Dedifferentiated amniotic fluid mesenchymal stem cell (primary cell): ENCODE measurements at regions not wholly inside any gene's neighbourhood (a gene's known extent, or its start where the extent isn't known, plus 50 kb on each side); places are given as distances from the start of the nearest gene placed in this dataset.

Experiments
- DNase-seq: peaks from one replicate; pipeline ENCODE4 v3.0.0-alpha.2; 2016; ENCODE audit errors: extremely low spot score

DNA sequence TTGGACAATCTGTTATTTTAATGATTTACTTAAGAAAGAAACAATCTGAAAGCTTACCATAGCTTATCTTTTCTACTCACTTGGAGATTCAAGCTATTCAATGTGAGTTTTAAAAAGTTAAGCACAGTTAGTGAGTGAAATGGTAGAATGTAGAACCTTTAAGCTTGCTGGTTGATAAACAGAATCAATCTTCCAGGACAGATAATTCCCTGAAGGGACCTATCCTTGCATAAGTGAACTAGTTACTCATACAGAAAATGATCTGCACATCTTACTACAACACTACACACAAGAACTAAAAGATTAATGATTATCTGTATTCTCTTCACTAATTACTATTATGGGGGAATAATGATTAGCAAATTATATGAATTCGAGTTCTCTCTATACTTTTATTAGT, 165.6 kb downstream of the PALM2AKAP2 start:
- DNase-seq: no peak

DNA sequence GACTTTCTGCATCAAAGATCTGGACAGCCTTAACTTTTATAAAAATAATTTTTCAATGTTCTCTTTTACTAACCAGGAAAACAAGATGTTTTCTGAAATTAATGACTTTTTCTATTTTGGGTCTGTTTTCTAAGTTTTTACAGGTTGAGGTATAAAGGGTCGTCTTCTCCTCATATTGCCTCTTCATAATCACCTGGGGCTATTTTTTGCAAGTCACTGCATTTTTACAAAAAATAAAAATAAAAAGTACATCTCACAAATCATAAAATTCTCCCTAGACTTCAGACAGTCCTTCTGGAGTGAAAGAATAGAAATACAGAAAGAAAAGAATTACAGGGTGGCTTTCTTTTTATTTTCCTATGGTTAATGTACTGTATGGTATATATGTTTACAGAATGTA, 168.5 kb downstream of the PALM2AKAP2 start:
- DNase-seq: no peak

DNA sequence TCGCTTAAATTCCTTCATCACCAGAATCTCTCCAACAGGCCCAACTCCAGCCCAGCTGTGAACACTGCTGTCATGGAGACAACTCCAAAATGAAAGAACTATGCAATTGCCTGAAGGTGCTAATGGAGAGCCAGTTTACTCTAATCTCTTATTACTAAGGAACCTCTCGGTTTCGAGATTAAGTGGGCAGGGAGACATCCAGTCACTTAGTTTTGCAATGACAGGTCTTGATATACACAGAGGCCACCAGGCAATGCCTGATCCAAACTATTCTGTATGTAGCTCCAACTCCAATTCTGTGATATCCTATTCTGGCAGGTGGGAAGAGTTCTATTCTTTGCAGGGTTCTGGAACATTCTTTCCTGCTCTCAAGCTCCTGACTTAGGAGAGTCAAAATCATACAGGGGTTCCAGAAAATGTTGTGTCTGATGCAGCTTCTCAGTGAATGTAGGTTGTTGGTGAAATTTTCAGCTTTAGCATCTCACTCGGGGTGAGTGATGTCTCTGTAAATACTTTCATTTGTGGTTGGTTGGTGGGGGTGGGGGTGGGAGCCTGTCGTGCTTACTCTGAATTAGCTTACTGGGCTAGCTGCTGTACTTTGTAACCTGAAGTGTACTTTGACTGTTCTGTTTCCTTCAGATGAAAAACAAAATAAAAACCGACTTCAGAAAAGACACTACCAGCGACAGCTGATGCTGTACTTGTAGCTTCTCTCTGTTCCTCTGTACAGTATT, 170.9 kb downstream of the PALM2AKAP2 start:
- DNase-seq: no peak

DNA sequence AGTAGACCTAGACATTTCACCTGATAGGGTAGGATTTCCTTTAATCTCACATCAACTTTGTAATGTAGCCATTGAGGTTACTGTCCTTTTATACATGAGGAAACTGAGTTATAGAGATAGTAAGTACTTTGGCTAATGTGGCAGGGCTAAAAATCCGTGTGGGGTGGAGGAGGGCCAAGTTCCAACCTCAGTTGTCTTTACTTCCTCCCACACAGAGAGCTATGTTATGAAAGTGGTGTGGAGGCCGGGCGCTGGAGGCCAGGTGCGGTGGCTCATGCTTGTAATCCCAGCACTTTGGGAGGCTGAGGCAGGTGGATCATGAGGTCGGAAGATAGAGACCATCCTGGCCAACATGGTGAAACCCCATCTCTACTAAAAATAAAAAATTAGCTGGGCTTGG, 173.3 kb downstream of the PALM2AKAP2 start:
- DNase-seq: no peak

DNA sequence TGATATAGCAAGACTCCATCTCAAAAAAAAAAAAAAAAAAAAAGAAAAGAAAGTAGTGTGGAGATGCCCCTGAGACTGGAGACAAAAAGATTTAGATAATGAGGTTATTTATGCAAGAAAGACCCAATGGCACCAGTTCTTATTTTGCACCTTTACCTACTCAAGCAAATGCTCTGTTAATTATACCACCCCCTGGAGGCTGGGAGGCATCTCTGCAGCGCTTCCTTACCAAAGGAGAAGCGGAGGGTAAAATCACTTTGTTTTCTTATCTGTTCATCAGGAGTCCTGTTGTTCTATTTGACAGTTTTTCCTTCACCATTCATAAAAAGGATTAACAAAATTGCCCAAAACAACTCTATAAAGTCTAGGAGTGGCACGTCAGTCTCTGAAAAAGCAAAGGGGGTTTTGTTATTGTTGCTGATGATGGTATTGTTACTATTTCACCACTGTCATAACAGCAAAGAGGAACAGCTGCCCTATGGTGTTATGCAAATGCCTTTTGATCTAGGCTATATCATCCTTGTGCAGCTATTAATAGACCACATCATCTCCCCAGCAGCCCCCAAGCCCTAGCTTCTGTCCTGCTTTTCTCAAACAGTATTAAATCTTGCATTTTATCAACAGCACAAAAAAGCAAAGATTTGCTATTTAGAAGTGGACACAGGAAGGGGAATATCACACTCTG, 174.0 kb downstream of the PALM2AKAP2 start:
- no peak for DNase-seq

DNA sequence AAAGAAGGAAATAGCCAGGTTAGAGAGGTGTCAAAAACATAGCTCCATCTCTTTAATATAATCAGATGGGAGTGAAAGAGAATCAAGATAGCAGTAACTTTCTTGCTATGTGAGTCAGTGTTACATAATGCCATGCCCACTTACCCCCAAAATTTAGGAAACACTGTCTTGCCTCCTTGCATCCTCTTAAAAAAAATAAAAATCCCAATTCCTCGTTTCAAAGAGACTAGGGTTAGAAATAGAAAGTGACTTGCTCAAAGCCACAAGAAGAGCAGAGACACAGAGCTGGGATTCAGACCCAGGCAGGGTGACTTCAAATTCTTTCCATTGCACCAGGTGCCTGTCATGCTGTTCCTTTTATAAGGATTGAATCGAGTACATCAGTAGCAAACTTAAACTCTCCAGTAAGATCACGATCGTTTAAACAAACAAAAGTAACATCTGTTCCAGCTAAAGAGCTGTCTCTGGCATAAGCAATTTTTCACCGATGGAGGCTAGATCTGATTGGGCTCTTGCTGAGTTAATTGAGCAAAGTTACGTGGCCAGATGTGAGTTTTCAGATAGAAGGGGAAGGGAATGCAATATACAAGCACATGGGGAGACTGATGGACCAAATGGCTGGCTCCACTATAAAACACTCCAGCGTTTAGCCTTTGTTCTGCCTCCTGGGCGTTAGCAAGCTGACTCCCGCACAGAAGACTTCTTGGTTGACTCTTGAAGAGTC, 176.9 kb downstream of the PALM2AKAP2 start:
- DNase-seq: no peak

DNA sequence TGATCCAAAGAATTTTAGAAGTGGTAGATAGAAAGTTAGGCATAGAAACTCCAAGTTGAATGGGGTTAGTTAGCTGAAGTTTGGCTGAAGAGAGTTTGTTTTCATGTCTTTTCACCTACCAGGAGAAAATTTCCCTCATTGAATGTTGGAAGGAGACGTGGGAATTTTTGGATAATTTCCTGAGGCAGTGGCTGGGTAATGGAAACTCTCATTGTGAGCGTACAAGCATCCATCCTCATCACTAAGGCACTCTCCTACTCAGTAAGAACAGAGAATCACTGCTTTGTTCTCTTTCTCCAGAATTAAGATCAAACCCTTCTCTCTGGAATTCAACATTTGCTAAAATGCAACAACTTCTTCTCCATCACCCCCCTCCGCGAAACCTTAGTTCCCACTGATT, 179.7 kb downstream of the PALM2AKAP2 start:
- DNase-seq: no peak

DNA sequence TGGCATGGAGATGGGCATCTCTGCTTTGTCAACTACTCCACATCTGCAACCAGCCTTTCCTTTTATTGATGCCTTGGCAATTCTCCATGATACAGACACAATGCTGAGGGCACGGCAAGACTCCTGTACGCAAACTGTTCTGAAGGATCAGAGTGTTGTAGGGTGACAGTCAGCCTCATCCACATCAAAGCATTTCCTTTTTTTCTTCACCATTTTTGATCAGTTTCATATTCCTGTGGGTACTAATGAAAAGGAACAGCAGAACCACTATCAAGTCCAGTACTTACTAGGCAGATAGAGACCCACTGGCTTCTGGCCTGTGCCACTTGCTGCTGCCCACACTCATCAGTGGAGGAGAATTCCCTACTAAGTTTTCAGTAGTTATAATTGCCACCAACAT, 181.6 kb downstream of the PALM2AKAP2 start:
- DNase-seq: no peak

DNA sequence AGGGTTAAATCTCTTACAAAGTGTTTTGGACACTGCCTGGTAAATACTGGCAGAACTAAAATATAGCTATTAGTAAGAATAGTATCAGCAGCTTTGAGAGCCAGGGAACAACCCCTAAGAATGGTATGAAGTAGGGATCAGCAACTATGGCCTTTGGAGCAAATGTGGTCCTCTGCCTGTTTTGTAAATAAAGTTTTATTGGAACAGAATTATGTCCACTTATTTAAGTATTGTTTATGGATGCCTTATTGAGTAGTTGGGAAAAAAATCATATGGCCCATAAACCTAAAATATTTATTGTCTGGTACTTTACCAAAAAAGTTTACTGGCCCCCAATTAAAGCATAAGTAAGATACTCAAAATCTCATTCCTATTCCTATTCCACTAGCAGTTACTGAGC, 182.2 kb downstream of the PALM2AKAP2 start:
- DNase-seq: no peak

DNA sequence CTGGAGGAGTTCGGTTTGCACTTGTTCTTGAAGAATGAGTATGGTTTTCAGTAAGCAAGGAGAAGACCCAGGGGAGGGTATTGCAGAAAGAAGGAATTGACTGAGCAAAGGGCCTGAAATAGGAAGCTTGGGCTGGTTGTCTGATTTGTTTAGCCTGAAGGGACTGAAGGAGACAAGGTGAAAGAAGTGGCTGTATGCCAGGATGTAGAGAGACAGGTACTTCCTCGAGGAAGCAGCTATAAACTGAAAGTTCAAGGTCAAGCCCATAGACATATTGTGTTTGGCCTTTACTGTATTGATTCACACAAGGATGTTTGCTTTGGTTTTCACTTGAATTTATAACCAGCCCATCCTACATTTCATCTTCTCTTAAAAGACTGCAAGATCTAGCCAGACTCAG, 183.1 kb downstream of the PALM2AKAP2 start:
- DNase-seq: no peak

DNA sequence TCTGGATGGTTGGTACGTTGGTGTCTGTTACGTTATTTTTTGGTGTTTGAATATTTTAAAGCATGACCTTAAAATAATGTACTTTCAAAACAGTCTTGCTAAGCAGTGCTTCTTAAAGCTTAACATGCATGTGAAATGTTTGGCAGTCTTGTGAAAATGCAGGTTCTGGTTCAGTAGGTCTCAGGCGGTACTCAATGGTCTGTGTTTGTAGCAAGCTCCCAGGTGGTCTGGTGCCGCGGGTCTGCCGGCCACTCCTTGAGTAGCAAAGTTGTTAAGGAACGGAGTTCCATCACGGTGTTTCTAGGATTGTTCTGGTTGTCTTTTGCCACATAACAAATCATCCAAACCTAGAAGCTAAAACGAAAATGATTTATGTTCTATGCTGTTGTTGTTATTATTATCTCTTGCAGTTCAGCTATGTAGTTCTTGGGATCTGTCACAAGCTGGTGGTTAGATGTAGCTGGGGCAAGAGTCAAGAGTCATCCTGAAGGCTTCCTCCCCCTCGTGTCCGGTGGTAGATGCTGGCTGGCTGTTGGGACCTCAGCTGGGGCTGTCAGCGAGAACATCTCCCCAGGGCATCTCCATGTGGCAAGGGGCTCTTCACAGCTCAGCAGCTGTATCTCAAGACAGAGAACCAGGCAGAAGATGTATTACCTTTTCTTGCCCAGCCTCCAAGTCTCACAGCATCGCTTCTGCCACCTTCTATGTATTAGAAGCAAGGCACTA, 186.8 kb downstream of the PALM2AKAP2 start:
- DNase-seq: no peak

DNA sequence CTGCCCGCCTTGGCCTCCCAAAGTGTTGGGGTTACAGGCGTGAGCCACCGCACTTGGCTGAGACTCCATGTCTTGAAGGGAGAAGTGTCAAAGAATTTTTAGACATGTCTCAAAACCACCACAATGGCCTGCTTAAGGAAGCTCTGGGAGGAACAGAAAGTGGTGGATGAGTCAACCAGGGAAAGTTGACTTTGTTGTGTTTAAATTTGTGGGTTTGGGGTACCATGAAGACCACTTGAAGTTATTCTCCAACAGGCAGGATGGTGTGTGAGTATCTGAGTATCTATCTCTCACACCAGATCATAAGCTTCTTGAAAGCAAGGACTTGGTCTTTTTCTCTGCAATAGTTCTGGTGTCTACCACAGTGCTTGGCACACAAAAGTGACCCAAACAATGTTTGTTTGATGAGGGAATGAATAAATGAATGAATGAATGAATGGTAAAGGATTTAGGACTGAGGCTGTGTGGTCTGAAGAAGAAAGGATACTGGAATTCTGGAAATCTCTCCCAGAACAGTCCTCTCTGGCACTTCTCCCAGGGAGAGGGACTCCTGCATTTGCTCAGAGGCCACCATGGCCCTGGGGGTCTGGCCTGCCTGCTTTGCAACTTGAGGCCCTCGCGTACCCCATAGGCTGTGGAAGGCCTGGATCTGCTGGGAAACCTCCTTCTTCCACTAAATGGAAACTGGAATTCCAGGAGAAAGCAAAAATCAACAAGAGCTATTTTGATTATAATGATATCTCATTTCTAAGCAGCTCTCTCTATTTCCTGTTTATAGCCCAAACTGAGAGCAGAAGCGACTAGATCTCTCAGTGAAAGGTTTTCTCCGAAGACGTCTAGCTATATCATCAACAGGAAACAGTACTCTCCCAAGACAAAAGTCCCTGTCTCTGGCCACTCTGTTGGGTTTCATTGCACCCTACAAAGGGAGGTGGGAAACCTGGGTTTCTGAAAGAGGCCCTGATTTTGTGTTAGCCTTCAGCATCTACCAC, 187.9 kb downstream of the PALM2AKAP2 start:
- DNase-seq: no peak

DNA sequence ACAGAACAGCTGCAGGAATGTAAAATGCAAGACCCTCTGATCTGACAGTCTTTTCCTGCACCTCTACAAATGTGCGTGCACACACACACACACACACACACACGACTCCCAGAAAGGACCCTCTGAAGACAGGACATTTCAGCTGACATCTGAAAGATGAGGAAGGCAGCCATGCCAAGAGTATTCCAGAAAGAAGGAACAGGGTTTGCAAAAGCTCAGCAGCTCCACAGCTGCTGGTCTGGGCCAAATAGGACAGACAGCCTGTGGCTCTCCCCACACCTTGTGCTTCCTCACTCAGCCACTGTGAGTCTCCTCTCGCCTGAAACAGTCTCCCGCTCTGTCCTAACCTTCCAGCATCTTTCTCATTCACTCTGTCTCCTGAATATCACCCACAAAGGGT, 189.0 kb downstream of the PALM2AKAP2 start:
- DNase-seq: no peak

DNA sequence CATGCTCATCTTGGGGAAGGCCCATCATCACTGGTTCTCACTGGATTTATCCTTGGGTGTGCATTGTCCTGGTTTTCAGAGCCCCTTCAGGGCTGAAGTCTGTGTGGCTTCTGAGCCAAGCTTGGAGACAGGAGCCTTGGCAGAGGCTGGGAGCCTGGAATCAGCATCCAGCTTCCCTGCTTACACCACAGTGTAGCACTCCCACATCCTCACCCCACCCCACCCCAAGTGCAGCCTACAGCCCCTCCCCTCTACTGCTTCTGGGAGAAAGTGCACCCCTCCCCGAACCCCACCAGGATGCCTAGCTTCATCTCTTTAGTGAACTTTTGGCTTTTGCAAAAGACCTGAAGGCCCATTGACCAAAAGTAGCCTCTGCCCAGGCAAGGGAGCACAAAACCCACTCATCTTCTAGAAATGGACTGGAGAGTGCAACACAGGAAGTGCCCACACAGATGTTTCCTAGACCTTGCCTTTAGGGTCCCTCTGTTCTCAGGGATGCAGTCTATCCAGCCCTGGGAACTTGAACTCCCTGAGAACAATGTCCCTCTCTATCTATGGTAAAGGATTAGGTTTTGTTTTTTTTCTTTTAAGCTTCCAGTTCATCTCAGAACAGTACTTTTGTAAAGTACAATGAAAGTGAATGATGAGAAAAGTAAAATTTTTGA, 189.7 kb downstream of the PALM2AKAP2 start:
- DNase-seq: no peak

DNA sequence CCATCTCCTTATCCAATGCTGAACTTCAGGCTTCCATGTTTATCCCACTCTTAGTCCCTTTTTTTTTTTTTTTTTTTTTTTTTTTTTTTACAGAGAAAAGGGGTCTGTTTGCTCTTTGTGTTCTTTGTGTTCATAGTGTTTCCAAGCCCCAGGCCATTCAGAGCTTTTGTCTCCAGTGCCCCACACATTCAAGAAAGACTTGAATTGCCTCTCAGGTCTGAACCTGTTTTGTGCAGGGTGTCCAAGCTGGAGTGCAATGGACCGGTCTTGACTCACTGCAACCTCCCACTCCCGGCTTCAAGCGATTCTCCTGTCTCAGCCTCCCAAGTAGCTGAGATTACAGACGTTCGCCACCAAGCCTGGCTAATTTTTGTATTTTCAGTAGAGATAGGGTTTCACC, 191.2 kb downstream of the PALM2AKAP2 start:
- no peak for DNase-seq

DNA sequence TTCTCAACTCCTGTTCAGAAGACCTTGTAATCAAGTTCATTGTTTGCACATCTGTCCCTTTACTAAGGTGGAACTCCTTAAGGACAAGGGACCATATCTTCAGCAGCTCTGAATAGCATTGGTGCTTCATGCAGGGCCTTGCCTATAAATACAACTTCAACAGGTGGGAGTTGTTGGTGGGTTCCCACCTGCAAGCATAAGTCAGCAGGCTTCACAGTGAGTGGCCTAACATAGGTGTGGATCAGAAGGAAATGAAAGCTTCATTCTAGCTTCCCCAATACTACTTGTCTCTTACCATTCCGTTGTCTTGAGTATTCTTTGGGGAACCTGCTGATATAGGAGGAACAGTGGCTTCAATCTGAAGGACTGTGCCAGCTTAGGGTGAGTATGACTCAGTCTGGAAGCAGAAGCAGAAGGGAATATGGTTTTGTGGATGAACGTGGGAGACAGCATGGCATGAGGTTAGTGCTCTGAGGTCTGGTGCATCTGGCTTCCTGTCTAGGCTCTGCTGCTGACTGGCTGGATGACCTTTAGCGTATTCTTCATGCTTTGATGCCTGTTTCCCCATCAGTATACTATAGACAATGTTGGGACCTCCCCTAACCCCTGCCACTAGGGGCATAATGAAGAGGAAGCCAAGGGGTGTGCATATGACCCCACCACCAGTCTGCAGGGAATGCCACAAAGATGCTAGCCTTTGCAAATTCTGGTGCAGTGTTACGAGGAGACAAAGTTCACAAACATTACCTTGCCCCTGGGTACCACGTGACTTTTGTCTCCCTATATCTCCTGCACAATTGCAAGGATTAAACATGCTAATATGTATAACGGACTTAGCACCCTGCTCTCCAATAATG, 192.3 kb downstream of the PALM2AKAP2 start:
- no peak for DNase-seq

DNA sequence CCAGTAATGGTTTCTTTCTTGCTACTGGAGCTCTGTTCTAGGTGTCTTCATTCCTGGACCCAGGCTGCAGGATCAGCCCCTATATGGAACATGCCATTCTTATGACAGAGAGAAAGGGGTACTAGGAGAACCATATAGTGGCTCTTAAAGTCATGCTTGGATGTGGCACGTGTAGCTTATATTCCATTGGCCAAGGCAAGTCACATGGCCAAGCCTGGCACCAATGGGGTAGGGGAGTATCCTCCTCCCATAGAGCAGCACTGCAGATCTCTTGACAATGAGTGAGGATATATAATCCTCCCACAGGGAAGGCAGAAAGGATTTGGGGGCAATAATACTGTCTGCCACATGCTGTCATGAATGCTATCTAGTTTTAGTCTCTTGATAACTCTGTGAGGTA, 193.3 kb downstream of the PALM2AKAP2 start:
- no peak for DNase-seq

DNA sequence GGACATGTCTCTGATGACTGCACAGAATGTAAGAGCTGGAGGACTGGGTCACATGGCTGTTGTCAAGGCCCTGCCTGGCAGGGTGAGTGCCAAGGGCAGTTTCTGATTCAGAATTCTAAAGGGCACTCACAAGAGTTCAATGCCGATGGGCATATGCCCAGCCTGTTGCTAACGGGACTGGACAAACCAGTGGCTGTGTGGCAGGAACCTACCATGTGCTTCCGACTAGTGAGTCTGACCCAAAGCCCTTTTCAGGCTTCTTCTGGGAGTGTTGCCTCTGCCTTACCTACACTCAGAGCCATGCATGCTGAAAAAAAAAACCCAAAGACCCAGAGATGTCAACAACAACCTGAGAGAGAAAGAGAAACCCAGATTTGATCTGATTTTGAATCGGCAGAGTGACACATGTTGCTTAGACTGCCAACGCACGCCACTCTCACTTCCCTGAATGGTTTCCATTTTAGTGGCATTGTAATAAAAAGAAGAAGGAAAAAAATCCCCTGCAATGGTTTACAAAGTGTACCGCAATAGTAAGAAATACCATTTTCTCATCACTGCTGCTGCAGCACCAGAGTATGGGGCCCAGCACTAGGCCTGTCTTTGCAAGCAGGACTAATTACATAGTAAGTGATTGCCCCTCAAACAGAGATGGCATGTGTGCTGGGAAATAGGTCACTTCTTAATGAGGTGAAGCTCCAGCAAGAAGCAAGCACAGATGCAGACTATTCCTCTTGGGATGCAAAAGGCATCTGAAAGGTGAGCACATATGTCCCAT, 194.3 kb downstream of the PALM2AKAP2 start:
- no peak for DNase-seq

DNA sequence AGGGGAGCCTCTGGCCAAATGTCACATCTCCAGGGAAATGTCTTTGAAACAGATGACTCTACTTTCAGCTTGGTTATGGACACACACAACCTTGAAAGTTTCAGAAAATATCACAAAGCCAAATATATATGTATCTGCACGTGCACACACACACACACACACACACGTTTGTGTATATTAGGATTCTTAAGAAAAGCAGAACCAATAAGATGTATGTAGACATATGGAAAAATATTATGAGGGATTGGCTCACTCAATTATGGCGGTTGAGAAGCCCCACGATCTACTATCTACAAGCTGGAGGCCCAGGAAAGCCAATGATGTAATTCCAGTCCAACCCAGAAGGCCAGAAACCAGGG, 194.9 kb downstream of the PALM2AKAP2 start:
- DNase-seq: no peak
